ENCODE measurements at regions not wholly inside any gene's neighbourhood (a gene's known extent, or its start where the extent isn't known, plus 50 kb on each side); places are given as distances from the start of the nearest gene placed in this dataset.
"Not testable (repeated sequence)": the region's sequence is repeated elsewhere in the genome, so short reads cannot be mapped to it uniquely, and the experiment has no call there.

- ATAC-seq (peak; percentile 80), DNase-seq (no peak)
- intact Hi-C loops (cut with DNase I, micrococcal nuclease) = no loop called here
Measured at GRCh38 chr5:120901199-120901598, 437.1 kb downstream of the PRR16 start.

GRCh38 chr5:120907953-120908352 lies 443.9 kb downstream of the PRR16 start:
- intact Hi-C loops (cut with DNase I, micrococcal nuclease) = no loop called here
- DNase-seq (no peak), ATAC-seq (no peak)

- no peak for DNase-seq
- intact Hi-C loops (cut with DNase I, micrococcal nuclease) = no loop called here
- no peak for ATAC-seq
Measured at GRCh38 chr5:120910629-120911028, 446.5 kb downstream of the PRR16 start.

DNA sequence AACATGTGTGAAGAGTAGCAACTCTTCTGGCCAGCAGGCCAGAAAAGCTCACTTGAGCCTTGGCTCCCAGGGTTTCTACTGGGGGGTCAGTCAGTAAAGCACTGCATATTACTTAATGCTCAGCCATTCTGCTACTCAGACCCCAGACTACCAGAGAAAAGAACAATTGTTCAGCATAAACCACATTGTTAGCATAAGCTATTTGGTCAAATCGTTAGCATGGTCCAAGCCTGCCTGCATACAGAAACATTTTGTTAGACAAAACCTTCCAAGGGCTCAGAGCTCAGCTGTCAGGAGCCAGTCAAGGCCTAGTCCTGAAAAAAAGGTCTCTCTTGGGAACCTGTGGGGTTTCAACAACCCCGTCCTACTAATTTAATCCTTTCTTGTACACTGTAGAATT lies 449.3 kb downstream of the PRR16 start:
- intact Hi-C loops (cut with DNase I, micrococcal nuclease) = no loop called here
- no peak for ATAC-seq
- DNase-seq = no peak

- no peak for DNase-seq
- no peak for ATAC-seq
- intact Hi-C loops (cut with DNase I, micrococcal nuclease) = no loop called here
Measured at GRCh38 chr5:120917214-120917758, 453.2 kb downstream of the PRR16 start.

DNA sequence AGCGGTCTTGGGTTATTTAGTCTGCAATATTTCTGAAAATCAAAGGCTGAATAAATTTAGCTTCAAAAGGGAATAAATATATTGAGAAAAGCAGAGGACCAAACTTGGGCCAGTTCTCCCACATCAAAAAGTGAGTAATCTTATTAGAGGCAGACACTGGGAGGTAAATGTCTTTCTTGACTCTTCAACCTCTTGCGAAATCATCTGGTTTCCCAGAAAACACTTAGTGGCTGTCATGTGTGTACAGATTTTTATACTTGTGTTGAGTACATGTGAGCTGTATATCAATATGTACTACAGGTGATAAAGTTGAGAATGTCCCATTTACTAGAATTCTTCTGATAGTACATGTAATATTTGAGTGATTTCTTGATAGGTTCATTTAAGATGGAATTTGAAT lies 454.9 kb downstream of the PRR16 start:
- DNase-seq = no peak
- intact Hi-C loops (cut with DNase I, micrococcal nuclease) = no loop called here
- no peak for ATAC-seq

DNA sequence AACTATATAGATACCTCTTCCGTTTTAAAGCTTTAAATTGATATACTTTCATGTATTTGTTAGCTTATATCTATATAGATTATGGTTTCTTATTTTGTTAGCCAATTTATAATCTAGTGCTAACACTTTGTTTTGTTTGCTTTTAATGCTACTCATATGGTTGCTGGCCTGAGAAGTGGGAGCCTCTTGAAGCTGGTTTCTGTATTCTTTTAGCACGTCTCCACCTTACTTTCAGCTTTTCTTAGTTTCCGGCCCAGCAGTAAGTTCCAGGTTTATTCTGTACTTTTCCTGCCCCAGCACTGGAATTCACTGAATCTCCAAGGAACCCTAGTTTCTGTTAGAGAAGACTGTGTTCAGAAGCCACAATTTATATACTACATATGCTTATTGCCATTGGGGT lies 458.9 kb downstream of the PRR16 start:
- ATAC-seq (no peak), DNase-seq (no peak)
- intact Hi-C loops (cut with DNase I, micrococcal nuclease) = no loop called here

DNA sequence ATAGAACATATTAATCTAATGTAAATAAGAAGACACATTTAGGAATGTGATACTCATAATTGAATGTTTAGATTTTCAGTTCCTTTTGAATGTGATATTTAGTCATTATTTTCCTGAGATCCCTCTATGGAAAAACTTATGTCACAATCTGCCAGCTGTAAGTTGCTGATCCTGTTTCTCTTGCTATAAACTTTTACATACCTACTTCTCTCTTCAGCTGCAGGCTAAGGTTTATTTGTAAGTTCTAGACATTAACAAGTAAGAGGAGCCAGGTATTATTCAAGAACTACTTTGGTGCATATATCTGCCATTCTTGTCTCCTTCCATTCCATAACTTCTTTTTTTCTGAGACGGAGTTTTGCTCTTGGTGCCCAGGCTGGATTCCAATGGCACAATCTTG lies 462.4 kb downstream of the PRR16 start:
- DNase-seq (no peak), ATAC-seq (no peak)
- intact Hi-C loops (cut with DNase I, micrococcal nuclease) = no loop called here

DNA sequence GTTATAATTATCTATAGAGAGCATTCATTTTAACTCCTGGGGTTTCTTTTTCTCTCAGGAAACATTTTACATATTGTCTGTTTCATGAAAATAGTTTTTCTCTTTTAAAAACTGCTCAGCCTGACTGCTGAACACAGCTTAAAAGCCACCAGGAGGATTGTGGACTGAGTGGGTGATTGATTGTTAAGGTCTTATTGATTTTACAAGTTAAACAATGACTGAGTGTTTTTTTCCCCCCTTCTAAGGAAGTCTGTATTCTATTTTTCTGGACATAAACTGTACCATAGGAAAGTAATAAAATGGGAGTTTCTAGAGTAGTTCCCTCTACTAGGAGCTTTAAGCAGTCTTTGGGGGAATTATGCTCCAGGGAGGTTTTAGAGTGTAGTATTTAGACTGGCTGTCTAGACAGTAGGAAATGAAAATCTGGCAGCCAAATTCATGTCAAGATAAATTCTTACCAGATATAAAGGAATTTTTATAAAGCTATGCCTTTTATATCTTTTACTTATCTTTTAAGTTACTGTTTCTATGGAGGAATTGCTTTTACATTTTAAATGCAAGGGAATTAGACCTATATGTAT lies 463.9 kb downstream of the PRR16 start:
- intact Hi-C loops (cut with DNase I, micrococcal nuclease) = no loop called here
- ATAC-seq (no peak), DNase-seq (no peak)

- intact Hi-C loops (cut with DNase I, micrococcal nuclease) = no loop called here
- DNase-seq (no peak), ATAC-seq (no peak)
Measured at GRCh38 chr5:120932480-120932879, 468.4 kb downstream of the PRR16 start.

- peak; percentile 75 for ATAC-seq
Measured at GRCh38 chr5:120934031-120934430, 469.9 kb downstream of the PRR16 start.

DNA sequence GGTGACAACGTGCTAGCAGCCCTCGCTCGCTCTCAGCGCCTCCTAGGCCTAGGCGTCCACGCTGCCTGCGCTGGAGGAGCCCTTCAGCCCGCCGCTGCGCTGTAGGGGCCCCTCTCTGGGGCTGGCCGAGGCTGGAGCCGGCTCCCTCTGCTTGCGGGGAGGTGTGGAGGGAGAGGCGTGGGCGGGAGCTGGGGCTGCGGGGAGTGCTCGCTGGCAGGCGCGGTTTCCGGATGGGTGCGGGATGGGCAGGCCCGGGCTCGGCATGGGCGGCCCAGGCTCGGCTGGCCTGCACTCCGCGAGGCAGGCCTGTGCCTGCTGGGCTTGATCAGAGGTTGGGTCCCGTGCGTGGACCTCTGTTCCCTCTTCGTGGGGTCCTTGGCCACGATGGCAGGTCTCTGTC lies 472.6 kb downstream of the PRR16 start:
- intact Hi-C loops (cut with DNase I, micrococcal nuclease) = no loop called here
- DNase-seq = no peak
- no peak for ATAC-seq

More at GRCh38 chr5:120934031-120934430, 469.9 kb downstream of the PRR16 start:
- intact Hi-C loops (cut with DNase I, micrococcal nuclease) = no loop called here
- DNase-seq = peak; percentile 9 to 30

DNA sequence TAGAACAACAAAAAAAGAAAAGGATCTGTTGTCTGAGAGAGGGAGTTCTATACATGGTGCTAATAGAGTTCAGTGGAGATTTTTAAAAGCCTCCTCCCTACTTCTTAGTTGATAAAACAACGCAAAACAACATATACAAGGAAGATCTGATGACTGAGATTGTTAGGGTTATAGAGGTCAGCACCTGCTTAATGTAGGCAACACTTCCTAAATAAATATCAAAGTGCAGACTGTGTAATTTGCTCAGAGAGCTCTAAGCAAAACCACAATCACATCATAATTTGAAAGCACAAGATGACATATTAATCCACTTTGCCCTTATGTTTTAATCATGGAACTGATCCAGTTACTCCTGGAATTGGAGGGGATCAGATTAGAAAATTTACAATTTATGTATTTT lies 474.5 kb downstream of the PRR16 start:
- intact Hi-C loops (cut with DNase I, micrococcal nuclease) = no loop called here
- ATAC-seq = peak; percentile 29
- DNase-seq = no peak

GRCh38 chr5:120942596-120943350 lies 478.7 kb downstream of the PRR16 start:
- no peak for DNase-seq
- intact Hi-C loops (cut with DNase I, micrococcal nuclease) = no loop called here
- ATAC-seq = no peak

GRCh38 chr5:120949596-120949995 lies 485.5 kb downstream of the PRR16 start:
- intact Hi-C loops (cut with DNase I, micrococcal nuclease); ATAC-seq; DNase-seq: not testable (repeated sequence)

GRCh38 chr5:120953445-120953844 lies 489.3 kb downstream of the PRR16 start:
- intact Hi-C loops (cut with DNase I, micrococcal nuclease); ATAC-seq; DNase-seq: not testable (repeated sequence)

DNA sequence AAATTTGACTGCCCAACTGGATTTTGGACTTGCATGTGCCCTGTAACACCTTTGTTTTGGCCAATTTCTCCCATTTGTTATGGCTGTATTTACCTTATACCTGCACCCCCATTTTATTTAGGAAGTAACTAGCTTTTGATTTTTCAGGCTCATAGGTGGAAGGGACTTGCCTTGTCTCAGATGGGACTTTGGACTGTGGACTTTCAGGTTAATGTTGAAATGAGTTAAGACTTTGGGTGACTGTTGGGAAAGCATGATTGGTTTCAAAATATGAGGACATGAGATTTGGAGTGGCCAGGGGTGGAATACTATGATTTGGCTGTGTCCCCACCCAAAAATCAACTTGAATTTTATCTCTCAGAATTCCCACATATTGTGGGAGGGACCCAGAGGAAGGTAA lies 490.2 kb downstream of the PRR16 start:
- DNase-seq (no peak), ATAC-seq (no peak)
- intact Hi-C loops (cut with DNase I, micrococcal nuclease) = no loop called here

- DNase-seq (no peak), ATAC-seq (no peak)
- intact Hi-C loops (cut with DNase I, micrococcal nuclease) = no loop called here
Measured at GRCh38 chr5:120955795-120956194, 491.7 kb downstream of the PRR16 start.

GRCh38 chr5:120958877-120959485 lies 494.9 kb downstream of the PRR16 start:
- ATAC-seq = peak; percentile 80
- intact Hi-C loops (cut with DNase I, micrococcal nuclease) = no loop called here
- DNase-seq = peak in 1 of 2 donors; percentile 9

DNA sequence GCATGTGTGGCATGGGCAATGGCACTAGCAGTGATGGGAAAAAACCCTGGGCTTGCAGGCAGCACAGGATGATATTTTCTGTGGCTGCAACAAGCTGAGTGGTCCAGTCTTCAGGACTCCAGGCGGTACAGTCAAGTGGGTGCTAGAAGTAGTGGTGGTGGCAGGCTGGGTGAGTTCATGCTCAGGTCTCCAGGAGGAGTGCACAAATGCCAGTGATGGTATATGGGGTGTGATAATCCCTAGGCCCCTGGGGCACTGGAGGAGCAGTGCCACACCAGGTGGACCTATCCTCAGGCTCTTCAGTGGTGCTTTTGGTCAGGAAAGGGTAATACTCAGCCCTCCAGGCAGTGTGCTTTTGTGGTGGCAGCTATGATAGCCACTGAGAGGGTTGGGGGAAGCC lies 496.4 kb downstream of the PRR16 start:
- intact Hi-C loops (cut with DNase I, micrococcal nuclease) = no loop called here
- ATAC-seq (no peak), DNase-seq (no peak)
